NCI-H510A (cell line): ENCODE measurements at regions not wholly inside any gene's neighbourhood (a gene's known extent, or its start where the extent isn't known, plus 50 kb on each side); places are given as distances from the start of the nearest gene placed in this dataset.

Experiments
- DNase-seq: peaks from one replicate; lab custom pipeline; 2025; lab: John Stamatoyannopoulos, UW

DNA sequence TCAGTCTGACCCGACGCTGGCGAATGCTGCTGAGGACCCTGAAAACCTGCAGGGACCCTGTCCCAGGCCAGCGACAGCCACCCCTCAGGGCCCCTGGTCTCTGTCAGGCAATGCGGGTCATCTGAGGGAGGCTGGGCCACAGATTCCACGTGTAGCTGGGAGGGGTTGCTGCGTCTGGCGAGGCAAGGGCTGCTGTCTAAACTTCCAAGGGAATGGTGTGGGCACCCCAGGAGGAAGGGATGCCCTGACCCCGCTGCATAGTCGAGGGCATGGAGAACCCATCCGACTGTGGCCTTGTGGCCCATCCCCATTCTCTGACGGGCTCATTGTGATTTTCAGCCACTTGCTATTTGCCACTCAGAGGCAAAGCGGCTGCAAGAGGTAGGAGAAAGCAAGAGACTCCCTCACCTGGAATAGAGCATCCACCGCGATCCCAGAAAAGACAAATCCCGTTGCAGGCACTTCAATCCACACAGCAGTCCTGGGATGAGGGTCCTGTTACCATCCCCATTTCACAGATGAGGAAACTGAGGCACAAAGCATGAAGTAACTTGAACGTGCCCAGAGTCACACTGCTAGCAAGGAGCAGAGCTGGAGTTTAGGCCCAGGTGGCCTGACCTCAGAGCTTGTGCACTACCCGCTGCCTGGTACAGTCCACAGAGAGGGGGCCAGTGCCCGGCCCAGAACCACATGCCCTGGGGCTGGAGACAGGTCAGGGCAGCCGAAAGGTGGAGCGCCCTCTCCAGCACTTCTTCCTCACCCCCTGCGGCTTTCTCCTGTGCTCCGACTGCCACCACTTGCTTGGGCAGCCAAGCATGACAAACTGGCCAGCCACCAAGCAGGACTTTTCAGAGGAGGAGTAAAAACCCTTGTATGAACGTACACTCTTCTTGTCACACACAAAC lies 163.8 kb upstream of the KLF14 start:
- DNase-seq, result no peak

- no peak for DNase-seq
These were observed 165.1 kb upstream of the KLF14 start for GRCh38 chr7:130899071-130899560.

DNA sequence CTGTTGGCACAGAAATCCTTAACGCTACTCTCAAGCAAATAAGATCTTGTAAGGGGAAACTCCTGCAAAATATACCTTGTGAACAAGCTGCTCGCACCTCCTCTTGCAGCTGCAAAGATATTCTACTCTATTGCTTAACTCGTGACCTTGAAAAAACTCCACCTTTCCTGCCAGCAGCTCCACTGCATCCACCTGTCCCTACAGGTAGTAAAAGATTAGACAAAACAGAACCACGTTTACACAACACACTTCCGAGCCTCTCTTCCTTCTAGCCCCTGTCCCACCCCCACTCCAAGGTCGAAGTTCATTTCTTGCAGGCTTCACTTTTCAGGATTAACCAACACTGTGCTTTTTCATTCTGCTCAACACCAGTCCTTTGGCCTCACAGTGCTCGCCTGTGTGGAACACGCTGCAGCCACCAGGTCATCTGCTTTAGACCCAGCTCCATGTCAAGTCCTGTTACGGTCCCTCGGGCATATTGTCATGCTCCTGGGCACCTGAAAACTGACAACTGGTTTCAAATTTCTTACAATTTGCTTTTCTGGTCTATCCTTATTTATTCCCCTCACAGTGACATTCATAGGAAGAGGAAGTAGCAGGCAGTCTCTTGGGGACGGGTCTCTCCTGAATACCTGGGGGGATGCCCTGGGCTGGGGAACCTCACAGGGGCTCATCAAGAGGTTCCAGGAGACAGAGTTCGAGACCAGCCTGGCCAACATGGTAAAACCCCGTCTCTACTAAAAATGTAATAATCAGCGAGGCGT lies 165.8 kb upstream of the KLF14 start:
- DNase-seq, result no peak

DNA sequence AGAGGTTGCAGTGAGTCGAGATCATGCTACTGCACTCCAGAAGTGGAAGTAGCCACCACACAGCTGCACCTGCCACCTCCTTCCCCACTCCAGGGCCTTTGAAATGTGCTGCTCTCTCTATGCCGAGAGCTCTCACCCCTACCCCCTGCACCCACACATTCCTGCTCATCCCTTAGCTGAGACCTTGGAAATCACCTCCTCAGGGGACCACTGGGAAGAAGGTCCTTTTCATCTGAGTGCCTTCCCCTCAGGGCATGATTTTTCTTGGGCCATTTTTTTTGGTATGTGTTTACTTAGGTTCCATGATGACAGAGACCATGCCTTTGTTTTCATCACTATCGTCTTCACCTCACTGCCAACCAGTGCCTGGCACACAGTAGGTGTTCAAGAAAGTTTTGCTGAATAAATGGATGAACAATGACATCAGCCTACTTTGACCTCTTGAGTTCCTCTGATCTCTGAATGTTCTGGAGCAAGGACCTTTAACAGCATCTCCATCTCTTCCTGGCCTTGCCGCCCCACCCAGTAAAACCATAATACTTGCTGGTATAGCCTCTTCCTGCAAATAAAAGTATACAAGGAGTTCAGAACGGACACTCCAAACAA lies 166.6 kb upstream of the KLF14 start:
- no peak for DNase-seq

DNA sequence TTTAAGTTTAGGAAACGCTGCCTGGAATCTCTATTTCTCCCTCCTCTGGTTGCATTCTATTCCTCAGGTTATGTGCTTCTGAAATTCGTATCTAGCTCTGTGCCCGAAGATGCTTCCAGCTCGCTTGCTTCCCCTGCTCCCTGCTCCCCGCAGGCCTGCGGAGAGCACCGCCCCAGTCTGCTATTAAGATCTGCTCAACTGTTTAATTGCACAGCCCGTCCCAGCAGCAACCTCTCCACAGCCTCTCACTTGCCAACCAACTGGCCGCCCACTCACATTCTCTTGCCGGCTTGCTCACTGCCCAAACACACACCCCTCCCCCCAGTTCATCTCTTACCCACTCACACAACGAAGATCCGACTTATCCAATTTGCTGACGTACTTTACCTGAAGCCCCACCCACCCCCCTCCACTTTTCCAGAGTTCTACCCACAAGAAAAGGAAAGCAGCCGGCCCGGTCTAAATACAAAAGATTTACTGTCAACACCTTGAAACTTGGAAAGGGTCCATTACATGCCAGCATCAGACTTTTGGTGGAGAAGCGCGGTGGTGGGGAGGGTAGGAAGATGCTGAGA lies 167.3 kb upstream of the KLF14 start:
- peak; percentile 48 for DNase-seq

DNA sequence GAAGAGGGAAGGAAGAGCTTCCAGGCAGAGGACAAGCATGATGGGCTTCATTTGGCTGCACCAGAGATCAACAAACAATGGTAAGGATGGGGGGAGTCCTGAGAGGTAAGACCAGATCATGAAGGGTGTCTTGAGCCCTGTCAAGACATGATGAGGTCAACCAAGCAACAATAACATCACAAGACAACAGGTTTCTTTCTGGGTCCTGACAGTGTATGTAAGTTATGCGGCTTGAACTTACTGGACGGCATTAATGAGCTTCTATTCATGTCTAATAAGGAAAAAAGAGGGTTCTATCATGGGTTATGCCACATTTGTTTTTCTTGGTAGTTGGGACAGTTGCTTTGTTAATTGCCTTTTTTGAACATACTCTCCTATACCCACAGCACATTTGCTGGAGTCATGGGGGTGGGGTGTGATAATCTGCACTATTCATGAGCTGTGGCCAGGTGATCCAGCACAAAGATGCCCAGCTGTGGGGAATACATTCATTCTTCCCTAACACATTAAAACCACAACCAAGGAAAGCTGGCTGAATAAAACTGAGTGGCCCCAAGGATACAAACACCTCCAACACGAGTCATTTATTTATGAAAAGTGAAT lies 168.8 kb upstream of the KLF14 start:
- no peak for DNase-seq

DNA sequence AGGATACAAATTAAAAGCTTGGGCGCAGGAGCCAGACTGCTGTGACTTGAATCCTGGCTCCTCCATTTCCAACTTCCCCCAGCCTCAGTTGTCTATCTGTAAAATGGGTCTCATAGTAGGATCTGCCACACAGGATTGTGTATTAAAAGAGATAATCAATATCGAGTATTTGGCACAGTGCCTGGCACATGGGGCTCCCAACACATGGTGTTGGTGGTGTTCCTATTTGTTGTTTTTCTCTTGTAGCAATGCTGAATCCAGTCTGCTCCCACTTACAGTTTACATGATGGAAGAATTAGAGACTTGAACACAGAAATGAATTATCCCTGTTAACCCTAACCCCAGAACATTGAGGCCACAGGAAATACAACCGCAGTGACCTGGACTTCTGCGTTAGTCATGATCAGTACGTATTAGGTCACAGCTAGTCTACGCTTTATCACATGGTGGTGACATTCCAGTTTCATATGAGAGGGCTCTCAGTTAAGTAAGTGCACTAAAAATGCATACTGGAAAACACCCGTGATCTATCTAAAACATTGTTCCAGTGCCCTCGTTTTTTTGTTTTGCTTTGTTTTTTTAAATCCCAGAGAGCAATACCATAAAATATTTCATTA lies 169.5 kb upstream of the KLF14 start:
- DNase-seq, result no peak

- no peak for DNase-seq
These were observed 170.2 kb upstream of the KLF14 start for GRCh38 chr7:130904031-130904757.

GRCh38 chr7:130904792-130905191 lies 170.8 kb upstream of the KLF14 start:
- DNase-seq, result no peak

GRCh38 chr7:130906575-130906974 lies 172.6 kb upstream of the KLF14 start:
- DNase-seq, result no peak

GRCh38 chr7:130907439-130907838 lies 173.4 kb upstream of the KLF14 start:
- DNase-seq, result no peak

GRCh38 chr7:130908345-130909160 lies 174.5 kb upstream of the KLF14 start:
- no peak for DNase-seq

DNA sequence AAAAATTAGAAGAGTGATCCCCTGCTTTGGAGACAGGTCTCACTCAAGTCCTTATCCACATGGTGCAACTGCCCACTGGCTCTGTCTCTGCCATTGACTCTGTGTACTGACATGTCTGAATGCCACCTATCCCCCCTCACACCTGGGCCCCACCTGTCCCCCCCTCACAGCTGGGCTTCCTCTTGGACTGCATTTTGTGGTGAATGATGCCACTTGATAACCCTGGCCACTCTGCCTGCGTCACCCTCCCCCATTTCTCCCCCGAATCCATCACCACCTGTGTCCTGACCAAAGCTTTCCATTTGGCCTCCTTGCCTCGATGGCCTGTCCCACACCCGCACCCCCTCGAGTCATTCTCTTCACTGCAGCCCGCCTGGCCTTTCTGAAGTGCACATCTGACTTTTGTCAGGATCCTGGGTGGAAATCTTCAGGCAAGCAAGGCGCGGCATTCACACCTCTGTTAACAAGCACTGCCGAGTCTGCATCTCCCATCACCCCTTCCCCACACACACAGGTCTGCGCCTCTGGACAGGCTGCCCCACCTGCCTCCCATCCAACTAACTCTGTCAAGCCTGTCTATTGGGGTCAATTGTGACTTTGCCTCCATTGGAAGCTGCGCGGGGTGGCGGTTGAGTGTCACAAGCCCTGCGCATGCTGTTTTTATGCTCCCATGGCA lies 175.3 kb upstream of the KLF14 start:
- DNase-seq, result no peak

DNA sequence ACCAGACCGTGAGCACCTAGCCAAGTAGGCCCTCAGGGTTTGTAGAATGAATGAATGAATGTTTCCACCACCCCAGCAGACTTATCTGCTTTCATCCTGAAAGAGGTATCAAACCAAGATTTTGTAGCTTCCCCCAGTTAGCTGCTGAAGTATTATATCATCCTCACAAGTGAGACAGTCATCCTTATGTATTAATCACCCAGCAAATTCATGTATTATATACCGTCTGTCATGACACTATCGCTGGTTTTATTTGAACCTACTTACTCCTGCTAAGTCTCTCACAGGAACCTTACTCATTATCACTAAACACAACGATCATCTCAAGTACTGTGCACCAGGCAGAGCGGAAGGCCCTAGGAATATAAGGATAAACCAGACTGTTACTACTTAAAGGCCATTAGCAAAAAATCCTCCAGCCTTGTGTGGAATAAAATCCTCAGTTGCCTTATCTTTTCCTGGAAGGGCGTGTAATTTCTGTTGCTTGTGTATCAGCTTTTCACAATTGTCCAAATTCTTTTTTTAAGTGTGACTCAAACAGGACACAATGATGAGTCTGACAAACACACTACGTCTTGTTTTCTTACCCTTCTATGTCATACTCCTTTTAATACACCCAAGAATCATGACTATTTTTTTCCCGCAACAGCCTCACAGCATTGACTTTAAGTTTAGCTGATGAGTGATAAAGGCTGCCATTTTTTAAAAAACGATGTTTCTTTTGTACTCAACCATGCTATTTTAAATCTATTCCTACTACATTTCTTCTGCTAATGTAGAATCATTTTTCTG lies 176.1 kb upstream of the KLF14 start:
- no peak for DNase-seq

- DNase-seq, result no peak
These were observed 177.2 kb upstream of the KLF14 start for GRCh38 chr7:130910949-130911944.

DNA sequence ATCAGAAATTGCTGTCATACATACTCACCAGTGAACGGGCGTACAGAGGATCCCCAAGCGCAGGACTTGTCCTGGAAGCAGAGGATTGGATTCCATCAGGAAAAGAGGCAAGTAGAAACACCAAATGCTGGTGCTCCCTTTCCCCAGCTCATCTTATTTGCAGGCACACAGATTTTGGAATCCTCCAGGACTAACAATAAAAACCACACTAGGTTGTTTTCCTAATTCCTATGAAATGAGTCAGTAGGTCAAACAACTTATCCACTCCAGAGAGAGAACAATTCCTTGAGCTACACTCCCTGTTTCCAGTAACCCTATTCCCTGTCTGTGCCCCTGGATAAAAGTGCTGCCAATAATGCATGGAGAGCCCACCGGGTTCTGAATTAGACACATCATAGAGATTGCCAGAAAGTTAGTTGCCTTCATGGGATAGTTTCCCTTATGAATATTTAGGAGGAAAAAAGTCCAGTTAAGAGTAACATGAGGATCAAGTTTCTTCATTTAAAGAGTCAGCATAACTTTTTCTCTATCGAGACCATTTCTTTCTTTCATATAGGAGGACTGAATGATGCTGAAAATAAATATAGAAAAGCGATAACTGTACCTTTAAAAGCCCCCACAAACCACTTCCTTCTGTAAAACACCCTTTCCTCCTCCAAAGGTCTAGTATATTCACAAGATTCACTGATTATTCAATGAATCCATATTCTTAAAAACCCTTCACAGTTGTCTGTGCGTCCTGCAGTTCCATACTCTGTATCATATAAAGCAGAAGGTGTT lies 178.3 kb upstream of the KLF14 start:
- DNase-seq, result no peak
